GM18867 (cell line): ENCODE measurements at regions not wholly inside any gene's neighbourhood (a gene's known extent, or its start where the extent isn't known, plus 50 kb on each side); places are given as distances from the start of the nearest gene placed in this dataset.

Experiments used
- ATAC-seq: cut with Tn5 transposase; IDR thresholded peaks from one replicate; pipeline ENCODE4 v1.9.1; 2021; ENCODE audit warnings: mild to moderate bottlenecking, moderate library complexity; ENCODE audit not compliant: unreplicated experiment

DNA sequence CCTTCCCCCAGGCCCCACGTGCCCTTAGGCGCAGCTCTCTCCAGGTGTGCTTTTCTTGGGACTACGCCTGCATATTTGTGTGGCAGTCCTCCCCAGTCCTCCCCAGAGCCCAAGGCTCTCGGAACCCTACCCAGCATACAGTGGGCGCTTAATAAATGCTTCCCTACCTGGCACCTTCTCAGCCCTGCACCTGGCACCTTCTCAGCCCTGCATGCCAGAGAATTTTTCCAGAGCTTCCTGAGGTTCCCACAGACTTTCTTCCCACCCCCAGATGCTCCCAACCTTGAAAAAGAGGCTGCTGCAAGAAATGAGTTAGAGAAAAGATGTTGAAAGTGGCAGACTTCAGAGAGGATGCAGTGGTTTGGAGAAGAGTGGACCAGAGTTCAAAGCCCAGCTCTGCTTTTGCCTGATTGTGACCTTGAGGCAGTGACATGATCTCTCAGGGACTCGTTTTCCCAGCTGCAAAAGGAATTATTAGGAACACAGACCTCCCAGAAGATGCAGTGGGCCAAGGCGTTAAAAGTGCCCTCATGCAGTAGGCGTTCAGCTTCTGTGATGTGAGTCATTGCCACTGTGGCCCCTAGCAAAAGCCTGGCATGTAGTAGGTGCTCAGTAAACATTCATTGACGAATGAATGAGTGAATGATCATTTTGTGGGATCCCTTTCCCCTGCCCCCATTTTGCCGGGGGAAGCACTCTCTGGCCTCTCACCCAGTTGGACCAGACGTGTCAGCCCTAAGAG is 167.2 kb downstream of the PHETA1 start:
- no peak for ATAC-seq

DNA sequence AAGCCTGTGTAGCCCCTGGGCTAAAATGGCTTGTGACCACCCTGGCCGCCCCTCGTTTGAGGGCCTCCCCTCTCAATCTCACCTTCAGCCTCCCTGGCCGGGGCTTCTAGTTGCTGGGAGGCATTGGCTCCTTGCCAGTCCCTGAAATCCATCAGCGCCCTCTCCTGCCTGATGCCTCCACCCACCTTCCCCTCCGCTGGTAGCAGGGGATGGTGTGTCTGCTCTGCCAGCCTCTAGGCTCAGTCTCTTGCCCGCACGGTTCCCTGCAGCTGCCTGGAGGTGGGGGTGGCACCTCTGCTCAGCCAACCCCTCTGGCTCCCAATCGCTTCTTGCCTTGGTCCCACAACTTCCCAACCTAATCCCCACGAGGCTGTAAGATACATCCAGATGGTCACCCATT is 167.9 kb downstream of the PHETA1 start:
- no peak for ATAC-seq

DNA sequence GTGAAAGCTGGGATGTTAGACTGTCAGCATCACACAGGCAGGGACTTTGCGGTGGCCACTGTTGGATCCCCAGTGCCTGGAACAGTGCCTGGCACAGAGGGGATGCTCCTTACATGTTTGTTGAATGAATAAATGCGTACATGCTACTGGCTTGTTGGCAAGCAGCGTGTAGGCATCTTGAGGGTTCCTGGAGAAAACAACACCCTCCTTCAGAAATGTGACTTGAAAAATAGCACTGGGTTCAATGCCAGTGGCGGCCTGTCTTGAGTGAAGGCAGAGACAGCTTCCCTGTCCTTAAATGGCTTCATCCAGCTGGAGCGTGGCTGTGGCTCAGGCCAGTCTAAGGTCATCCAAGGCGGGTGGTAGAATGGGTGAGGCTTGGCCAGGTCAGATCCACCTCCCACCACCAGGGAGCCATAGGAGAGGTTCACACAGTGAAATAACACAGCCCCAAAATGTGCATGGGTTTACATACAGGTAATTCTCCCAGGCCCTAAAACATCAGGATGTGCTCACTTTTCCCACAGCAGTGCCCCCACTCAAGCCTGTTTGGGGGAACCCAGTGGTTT is 171.4 kb downstream of the PHETA1 start:
- no peak for ATAC-seq

DNA sequence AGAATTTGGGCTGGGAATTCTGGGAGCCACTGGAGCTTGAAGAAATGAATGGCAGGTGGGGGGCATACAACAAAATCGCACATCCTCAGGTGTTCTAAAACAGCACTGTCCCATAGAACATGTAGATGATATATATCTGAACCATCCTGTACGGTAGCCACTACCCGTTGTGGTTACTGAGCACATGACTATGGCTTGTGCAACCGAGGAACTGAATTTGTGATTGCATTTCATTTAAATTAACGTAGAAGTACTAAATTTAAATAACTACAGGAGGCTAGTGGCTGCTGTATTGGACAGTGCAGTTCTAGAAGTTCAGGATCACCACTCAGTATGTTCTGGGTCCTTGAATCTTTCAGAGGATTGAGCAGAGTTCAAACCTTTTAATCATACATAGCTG is 172.4 kb downstream of the PHETA1 start:
- ATAC-seq = no peak

DNA sequence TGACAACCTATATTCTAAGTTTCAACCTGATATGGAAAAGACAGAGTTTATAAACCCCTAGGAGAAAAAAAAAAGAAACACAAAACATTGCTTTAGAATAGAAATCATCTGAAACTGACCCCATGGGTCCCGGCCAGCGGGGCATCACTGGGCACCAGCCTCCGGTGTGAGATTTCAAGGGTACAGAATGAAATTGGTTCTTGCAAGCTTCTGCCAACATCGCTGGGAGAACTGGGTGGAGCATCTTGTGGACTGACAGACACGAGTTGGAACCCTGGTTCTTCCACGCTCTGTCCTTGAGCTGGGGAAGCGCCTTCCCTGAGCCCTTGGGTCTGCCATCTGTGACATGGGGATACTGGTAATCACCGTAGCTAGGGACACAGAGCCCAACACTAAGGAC is 173.6 kb downstream of the PHETA1 start:
- no peak for ATAC-seq

DNA sequence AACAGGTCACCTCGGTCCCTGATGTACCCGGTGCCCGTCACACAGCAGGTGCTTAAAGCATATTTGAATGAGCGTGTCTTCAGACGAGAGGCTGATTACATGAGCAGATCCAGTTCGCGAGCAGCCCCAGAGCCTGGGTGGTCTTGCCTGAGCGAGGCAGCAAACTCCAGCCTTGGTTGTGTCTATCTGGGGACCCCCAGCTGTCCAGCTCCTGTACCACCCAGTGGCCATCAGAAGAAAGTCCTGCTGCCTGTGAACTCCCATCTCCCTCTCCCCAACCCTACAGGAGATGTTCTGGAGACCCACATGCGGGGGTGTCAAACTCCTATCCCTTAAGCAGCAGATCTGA is 174.2 kb downstream of the PHETA1 start:
- ATAC-seq = no peak

DNA sequence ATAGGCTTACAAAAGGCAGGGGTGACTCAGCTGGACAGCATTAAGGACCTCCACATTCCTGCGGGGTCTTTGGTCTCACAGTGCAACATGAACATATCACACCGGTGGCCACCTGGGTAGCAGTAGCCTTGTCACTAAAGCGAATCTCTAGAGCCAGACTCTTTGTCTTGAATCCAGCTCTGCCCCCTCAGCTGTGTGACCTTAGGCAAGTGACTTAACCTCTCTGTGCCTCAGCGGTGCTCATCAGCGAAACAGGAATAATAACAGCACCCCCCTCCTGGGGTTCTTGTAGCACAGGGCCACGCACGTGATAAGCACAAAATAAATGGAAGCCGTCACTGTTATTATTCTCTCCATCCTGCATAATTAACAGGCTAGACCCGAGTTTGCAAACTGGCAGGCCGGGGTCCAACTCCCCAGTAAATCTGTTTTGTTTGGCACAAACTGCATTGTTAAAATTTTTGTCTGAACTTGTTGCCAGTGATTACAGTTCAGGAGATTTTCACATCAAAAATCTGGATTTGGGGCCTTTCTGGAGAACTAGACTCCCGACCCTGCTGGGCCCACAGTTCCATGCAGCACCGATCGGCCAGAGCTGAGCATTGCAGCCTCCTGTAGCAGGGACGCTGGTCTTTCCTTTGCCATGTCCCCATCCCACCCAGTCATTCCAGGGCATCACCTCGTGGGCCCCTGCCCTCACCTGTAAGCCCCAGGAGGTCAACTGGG is 174.8 kb downstream of the PHETA1 start:
- ATAC-seq = no peak

DNA sequence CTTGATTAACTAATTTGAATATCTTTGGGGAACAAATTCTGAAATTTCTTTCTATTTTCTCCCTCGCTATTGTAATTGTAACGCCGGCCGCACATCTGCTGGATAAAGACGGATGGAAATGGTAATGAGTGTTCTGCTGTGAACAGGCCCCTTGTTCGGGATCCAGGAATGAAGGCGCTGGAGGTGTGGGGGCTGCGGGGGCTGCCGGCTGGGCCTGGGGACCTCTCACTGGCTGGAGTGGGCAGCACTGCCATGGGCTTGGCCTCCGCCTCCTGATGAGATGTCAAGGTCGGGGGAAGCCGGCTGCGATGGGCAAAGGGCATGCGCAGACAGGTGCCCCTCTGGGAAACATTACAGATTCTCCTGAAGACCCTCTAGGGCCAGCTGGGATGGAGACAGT is 175.4 kb downstream of the PHETA1 start:
- no peak for ATAC-seq

DNA sequence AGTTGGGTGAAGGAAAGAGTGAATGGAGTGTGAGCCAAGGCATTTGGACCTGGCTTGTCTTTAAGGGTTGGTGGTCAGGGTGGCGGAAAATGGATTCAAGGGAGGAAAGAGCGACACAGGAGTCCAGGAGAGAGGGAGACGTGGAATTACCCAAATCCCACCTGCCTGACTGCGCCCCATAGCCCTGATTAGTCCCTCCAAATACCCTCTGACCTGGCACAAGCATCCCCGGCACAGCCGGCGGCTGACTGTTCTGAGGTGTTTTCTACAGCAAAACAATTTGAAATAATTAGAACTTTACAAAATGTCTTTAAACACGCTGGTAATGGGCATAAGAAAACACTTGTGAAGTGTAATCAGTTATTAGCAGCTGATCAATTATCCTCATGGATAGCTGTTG is 175.8 kb downstream of the PHETA1 start:
- no peak for ATAC-seq

DNA sequence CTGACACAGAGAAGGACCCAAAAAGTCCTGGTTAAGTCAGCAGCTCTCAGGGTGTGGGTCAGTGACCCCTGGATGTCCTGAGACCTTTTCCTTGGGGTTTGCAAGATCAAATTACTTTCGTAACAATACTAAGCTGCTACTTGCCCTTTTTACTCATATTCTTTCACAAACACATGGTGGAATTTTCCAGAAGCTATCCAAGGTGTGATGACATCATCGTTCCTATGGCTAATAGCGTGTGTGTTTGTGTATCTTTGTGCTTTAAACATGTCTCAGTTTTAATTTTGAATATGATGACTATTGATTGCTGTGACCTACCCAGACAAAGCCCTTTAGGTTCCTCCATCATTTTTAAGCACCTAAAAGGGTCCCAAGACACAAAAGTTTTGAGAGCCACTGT is 176.2 kb downstream of the PHETA1 start:
- no peak for ATAC-seq

DNA sequence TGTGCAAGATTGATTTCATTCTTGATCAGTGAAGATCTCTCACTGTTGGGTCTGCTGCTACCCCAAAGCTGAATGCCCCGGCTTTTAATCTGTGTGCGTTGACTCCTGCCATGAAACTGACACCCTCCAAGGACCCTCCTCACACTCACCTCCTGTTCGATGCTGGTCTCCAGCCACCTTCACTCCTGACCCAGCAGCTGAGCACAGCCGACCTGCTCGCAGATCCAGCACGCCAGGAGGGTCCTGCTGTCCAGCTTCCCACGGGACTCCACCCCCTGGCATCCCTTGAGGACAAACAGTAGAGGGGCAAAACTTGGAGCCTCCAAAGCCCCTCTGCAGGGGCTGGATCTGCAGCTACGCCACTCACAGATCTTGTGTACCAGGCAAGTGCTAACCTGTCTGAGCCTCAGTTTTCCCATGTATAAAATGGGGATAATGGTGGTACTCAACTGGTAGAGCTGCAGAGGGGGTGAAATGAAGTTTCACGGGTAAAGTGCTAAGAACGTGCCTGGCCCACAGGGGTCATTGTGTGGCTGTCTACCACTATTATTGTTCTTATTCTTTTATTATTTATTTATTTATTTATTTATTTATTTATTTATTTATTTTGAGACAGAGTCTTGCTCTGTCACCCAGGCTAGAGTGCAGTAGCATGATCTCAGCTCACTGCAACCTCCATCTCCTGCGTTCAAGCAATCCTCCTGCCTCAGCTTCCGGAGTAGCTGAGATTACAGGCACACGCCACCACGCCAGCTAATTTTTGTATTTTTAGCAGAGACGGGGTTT is 178.0 kb downstream of the PHETA1 start:
- ATAC-seq = no peak

DNA sequence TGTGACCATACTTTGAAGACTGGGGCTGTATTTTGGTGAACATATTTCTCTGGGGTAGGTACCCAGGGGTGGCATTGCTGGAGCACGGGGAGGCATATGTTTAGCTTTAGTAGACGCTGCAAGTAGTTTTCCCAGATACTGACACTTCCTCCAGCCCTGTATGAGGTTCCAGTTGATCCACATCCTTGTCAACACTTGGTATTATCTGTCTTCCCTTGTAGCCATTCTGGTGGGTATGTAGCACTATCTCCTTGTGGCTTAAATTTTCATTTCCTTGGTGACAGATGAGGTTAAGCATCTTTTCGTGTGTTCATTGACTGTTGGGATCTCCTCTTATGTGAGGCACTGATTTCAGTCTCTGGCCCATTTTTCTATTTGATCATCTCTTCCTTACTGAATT is 179.1 kb downstream of the PHETA1 start:
- ATAC-seq = no peak

DNA sequence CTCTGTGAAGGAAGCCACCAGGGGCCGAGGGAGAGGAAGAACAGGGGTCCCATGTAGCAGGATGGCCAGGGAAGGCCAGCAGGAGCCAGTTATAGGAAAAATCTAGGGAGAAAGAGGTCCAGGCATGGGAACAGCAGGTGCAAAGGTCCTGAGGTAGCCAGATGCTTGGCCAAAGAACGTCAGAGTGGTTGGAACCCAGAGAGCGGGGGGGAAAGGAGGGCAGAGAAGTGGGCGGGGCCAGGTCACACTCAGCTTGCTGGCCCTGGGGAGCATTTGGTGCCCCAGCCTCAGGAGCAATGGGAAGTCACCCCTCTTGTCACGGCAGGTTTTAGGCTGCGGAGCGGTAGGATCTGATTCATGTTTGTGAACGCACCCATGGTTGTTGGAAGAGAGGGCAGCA is 180.5 kb downstream of the PHETA1 start:
- ATAC-seq = no peak

DNA sequence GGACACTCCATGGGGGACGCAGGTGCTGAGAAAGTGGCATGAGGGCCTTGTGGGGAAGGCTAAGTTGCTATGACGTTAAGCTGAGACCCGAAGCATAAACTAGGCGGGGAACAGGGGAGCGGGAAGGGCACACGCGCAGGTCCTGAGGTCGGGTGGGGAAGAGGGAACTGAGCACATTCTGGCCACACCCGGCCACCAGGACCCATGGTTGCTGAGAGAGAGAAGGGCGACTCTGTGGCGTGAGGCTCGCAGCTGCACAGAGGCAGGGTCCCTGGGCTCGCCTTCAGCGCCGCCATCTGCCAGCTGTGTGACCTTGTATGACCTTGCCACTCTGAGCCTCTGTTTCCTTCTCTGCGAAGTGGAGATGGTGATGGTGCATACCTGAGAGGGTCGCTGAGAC is 182.5 kb downstream of the PHETA1 start:
- no peak for ATAC-seq

DNA sequence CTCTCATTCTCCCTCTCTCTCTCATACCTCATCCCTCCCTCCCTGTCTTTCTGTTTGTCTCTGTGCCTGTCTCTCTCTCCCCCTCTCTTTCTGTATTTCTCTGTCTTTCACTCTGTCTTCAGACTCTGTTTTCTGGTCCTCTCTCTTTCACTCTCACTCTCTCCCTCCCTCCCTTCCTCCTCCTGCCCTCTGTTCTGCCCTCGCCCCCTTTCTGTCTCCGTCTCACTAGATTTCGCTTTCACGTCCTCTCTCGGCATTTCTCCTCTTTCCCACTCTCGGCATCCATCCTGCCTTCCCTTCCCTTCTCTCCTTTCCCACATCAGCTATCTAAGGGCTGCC is 183.0 kb downstream of the PHETA1 start:
- ATAC-seq = no peak

DNA sequence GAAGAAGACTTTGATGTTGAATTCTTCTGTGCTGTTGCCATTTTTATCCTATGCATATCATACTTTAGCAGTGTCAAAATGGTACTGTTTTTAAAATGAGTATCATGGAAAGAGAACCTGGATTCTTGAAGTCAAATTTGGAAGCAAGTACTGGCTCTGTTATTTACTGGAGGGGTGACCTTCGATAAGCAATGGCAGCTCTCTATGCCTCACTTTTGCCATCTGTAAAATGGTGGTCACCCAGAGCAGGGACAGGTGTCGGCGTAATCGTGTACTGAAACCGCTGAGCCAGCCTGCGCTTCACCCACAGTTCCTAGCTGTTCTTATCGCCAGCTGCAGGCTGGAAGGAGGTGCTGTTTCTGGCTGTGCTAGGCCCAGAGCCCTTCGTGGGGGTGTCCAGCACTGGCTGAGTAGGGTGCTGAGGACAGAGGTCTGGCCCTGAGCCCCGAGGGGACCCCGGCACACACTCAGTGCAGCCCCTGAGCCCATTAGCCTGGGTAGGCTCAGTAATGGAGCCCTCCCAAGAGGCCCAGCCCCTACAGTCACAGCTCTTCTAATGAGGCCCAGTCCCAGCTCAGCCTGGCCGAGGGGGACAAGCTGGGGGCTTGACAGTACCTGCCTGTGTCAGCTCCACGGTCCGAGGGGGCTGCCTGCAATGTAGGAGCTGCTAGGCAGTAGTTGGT is 183.5 kb downstream of the PHETA1 start:
- ATAC-seq = no peak

DNA sequence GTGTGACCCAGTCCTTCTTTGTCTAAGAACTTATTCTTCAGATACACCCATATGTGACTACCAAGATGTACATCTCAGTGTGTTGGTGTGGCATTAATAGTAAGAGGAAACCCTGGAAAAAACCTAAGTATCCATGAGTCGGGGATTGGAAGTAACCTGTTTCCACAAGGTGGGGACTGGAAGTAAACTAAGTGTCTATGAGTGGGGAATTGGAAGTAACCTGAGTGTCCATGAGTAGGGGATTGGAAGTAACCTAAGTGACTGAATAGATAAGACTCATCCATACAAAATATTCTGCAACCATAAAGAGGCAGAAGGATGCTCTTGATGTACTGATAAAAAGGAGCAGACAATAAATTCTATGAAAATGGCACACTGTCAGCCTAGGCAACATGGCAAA is 184.7 kb downstream of the PHETA1 start:
- ATAC-seq = no peak

DNA sequence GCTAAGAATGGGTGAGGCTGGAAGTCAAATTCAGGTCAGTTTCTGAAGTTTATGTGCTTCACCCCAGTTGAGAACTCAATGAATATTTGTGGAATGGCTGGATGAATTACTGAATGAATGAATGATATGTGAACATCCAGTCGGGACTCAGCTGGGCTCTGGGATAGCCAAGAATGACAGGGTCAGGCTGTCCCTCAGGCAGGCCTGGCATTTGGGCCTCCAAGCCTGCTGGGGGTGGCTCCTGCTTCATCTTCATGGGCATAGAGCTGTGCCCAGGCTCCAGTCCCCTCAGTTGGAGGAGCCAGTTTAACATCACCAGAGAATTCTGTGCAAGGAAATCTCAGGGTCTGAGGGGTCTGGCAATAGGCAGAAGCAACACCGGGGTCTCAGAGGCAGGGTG is 185.8 kb downstream of the PHETA1 start:
- ATAC-seq = no peak

DNA sequence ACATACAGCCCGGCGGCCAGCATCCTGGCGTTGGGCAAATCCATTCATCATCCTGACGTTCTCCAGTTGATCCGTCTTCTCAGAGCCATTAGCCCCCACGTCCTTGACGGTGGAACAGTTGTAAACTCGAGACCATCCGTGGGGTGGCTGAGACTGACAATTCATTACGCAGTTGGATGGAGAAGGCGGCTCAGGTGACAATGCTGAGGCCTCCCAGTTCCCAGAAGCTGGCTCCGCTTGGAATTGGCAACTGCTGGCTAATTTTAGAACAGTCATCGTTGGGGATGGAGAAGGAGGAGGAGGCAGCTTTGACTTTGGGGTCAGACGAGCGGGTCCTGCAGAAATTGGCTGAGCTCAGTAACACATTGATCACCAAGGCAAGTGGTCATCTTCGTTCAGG is 186.5 kb downstream of the PHETA1 start:
- ATAC-seq = no peak

DNA sequence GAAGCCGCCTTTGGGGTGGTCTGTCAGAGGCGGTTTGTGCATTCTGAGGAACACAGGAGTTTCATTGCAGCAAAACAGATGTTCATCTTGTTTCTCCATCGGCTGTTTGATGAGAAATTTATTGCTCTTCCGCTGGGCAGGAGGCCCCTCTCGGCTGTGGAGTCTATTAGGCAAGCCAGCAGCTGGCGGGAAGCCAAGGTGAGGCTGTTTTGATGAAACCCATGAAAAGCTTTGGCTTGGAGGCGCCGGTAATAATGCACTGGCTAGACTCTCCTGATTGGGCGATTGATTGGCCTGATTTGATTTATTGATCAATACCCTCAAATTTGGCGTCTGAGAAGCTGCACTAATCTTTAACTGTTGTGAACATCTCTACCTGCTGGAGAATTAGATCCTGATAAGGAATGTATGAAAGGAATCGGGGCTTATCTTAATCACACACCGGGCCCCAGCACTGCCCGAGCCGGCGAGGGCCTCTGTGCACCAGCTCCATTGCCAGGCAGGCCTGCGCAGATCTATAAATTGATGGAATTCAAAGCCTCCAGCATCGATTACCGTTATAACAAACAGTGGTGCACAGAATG is 187.7 kb downstream of the PHETA1 start:
- no peak for ATAC-seq
